Activated CD4-positive, alpha-beta T cell treated with anti-CD3 and anti-CD28 coated beads, Interleukin-2, Interleukin-6, amounts not matched to agents 100 ng/mL and 50 ng/mL, durations not matched to agents 16 hours and 8 hours (primary cell): ENCODE measurements at regions not wholly inside any gene's neighbourhood (a gene's known extent, or its start where the extent isn't known, plus 50 kb on each side); places are given as distances from the start of the nearest gene placed in this dataset.
"Not testable (repeated sequence)": the region's sequence is repeated elsewhere in the genome, so short reads cannot be mapped to it uniquely, and the experiment has no call there.

ENCODE experiments used
- DNase-seq: peaks from one replicate; pipeline ENCODE4 v3.0.0-alpha.2; 2020

- DNase-seq = no peak
Observed at GRCh38 chr3:98644168-98644567, 50.8 kb upstream of the CPOX start.

GRCh38 chr3:98645039-98645438 lies 51.6 kb upstream of the CPOX start:
- no peak for DNase-seq

GRCh38 chr3:98646680-98647079 lies 53.3 kb upstream of the CPOX start:
- DNase-seq = no peak

- no peak for DNase-seq
Observed at GRCh38 chr3:98647197-98647596, 53.8 kb upstream of the CPOX start.

- no peak for DNase-seq
Observed at GRCh38 chr3:98650971-98651779, 57.8 kb upstream of the CPOX start.

GRCh38 chr3:98651780-98652077 lies 58.3 kb upstream of the CPOX start:
- no peak for DNase-seq

GRCh38 chr3:98655666-98656065 lies 62.3 kb upstream of the CPOX start:
- DNase-seq = no peak

- peak; percentile 46 for DNase-seq
Observed at GRCh38 chr3:98657457-98657856, 64.0 kb upstream of the CPOX start.

GRCh38 chr3:98662699-98663098 lies 69.3 kb upstream of the CPOX start:
- DNase-seq = no peak

- no peak for DNase-seq
Observed at GRCh38 chr3:98670020-98670419, 76.6 kb upstream of the CPOX start.

- no peak for DNase-seq
Observed at GRCh38 chr3:98679986-98680385, 83.2 kb upstream of the ST3GAL6 start.

GRCh38 chr3:98680723-98681122 lies 82.4 kb upstream of the ST3GAL6 start:
- no peak for DNase-seq

GRCh38 chr3:98681486-98681885 lies 81.7 kb upstream of the ST3GAL6 start:
- no peak for DNase-seq

- not testable (repeated sequence) for DNase-seq
Observed at GRCh38 chr3:98682391-98682790, 80.7 kb upstream of the ST3GAL6 start.

- DNase-seq = no peak
Observed at GRCh38 chr3:98688363-98688762, 74.8 kb upstream of the ST3GAL6 start.

- no peak for DNase-seq
Observed at GRCh38 chr3:98690876-98691275, 72.3 kb upstream of the ST3GAL6 start.

- DNase-seq = no peak
Observed at GRCh38 chr3:98691897-98692296, 71.2 kb upstream of the ST3GAL6 start.

- DNase-seq = no peak
Observed at GRCh38 chr3:98692787-98693473, 70.2 kb upstream of the ST3GAL6 start.

- DNase-seq = no peak
Observed at GRCh38 chr3:98695796-98696195, 67.3 kb upstream of the ST3GAL6 start.

- not testable (repeated sequence) for DNase-seq
Observed at GRCh38 chr3:98696296-98696695, 66.8 kb upstream of the ST3GAL6 start.

GRCh38 chr3:98697225-98697624 lies 65.9 kb upstream of the ST3GAL6 start:
- DNase-seq = no peak

- no peak for DNase-seq
Observed at GRCh38 chr3:98699132-98699531, 64.0 kb upstream of the ST3GAL6 start.

- no peak for DNase-seq
Observed at GRCh38 chr3:98701071-98701675, 62.0 kb upstream of the ST3GAL6 start.

- DNase-seq = no peak
Observed at GRCh38 chr3:98702166-98702565, 61.0 kb upstream of the ST3GAL6 start.
